DMS 273 treated with DMSO at 0.1 percent for 48 hours (cell line): ENCODE measurements at regions not wholly inside any gene's neighbourhood (a gene's known extent, or its start where the extent isn't known, plus 50 kb on each side); places are given as distances from the start of the nearest gene placed in this dataset.
"Not testable (repeated sequence)": the region's sequence is repeated elsewhere in the genome, so short reads cannot be mapped to it uniquely, and the experiment has no call there.

Experiments used
- DNase-seq: peaks from one replicate; lab custom pipeline; 2025; lab: John Stamatoyannopoulos, UW

DNA sequence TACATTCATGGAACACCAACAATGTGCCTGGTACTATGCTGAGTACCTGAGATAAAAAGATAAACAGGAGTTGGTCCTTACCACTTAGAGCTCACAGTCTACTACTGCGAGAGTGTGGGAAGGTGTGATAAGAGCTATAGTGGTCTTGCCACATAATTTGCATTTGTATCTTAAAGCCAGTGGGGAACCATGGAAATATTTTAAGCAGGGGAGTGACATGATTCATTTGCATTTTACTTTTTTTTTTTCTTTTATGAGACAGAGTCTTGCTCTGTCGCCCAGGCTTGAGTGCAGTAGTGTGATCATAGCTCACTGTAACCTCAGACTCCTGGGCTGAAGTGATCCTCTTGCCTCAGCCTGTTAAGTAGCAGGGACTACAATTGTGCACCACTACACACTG is 53.6 kb downstream of the SRGAP2 start:
- DNase-seq: not testable (repeated sequence)

GRCh38 chr1:206261473-206261872 is 58.1 kb downstream of the SRGAP2 start:
- DNase-seq: not testable (repeated sequence)

DNA sequence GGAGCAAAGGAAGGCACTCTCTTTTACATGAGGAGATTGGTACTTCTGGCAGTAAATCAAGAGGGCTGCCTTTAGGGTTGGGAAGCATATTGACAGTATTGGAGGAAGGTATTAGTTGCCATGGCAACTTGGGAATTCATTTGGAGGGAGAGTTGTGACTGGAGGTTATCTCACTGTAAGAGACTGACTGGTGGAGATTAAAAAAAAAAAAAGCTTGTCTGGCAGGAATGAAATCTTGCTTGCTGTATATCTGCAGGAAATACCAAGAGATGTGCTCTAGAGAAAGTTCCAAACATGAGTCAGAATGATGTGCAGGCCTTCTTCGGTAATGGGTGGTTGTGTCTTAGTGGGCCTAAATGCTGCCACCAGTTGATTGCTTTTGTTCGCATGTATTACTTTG is 59.1 kb downstream of the SRGAP2 start:
- not testable (repeated sequence) for DNase-seq

- DNase-seq: not testable (repeated sequence)
These were observed 61.6 kb downstream of the SRGAP2 start for GRCh38 chr1:206264916-206265315.

GRCh38 chr1:206271153-206271552 is 67.8 kb downstream of the SRGAP2 start:
- not testable (repeated sequence) for DNase-seq

DNA sequence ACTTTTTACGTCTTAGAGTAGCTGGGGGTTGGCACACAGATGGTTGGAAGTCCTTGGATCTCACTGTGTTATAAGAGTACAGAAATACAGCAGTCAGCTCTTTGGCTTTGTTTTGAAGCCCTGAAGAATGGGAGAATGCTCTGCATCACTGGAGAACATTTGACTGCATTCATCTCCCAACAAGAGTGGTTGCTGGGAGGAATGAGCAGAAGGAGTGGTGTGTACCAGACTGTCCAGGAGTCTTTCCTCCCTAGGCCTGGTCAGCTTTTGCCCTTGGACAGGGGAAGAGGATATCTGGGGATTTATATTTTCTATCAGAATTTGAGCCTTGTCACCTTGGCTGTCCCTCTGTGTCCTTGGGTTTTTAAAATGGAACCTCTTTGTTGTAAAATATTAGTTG is 69.8 kb downstream of the SRGAP2 start:
- DNase-seq: not testable (repeated sequence)

GRCh38 chr1:206276143-206276542 is 72.8 kb downstream of the SRGAP2 start:
- not testable (repeated sequence) for DNase-seq

DNA sequence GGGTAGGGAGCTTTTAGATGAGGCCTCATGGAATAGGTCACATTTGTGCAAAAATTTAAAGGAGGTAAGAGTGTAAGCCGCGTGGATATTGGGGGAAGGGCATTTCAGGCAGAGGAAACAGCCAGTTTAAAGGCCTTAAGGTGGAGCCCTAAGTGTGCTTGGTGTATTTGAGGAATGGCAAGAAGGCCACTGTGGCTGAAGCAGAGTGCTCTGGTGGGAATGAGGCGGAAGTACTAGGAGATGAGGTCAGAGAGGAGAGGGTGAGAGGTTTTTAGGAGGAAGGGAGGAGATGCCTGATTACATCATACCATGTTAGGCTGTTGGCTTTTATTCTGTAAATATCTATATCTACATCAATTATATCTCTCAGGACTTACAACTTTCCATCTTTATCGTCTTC is 75.3 kb downstream of the SRGAP2 start:
- not testable (repeated sequence) for DNase-seq

DNA sequence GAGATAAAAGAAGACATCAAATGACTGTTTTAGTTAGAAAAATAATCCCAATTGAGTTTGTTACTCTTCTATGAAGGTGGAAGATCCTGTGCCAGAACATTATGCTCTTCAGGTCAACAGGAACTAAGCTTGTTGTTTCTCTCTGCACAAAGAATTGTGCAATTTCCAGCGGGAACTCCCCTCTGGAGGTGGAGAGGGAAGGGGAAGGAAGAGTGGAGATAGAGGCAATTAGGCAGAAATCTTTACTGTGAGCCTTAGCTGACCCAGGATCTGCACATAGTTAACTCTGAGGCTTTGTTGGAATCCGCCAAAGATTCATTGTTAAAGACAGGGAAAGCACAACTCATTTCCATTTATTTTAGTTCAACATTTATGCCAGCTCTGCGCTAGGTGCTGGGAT is 77.3 kb downstream of the SRGAP2 start:
- DNase-seq: not testable (repeated sequence)

DNA sequence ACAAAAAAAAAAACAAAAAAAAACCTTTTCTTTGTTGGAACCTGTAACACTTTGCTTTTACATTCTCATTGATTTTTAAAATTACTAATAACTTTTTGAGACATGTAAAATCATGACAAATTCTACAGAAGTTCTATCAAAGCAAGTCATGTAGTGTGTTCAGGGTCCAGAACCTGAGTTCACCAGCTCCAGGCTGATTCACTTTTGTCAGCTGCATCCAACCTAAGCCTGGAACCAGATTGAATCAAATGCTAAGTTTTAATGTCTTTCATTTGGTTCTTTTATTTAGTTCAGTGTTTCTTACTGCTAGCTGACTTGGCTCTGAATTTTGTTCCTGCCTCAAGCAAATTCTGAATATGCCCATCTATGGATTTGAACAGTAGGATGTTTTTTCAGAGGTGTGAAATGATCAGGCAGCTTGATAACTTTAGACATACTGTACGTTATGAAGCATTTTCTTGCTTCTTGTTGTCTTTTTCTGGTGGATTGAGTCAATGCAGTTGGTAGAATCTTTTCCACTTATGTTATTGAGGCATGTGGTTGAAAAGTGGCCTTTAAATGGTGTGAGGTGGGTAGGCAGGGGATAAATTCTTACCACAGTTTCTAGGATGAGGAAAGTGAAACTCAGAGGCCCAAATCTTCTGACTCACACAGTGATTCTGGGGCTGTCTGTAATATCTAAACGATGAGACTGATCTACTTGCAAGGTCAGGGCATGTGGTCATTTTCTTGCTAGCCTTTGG is 78.7 kb downstream of the SRGAP2 start:
- DNase-seq: not testable (repeated sequence)

- DNase-seq: not testable (repeated sequence)
These were observed 82.0 kb downstream of the SRGAP2 start for GRCh38 chr1:206285024-206285960.

GRCh38 chr1:206287759-206288158 is 84.4 kb downstream of the SRGAP2 start:
- not testable (repeated sequence) for DNase-seq

DNA sequence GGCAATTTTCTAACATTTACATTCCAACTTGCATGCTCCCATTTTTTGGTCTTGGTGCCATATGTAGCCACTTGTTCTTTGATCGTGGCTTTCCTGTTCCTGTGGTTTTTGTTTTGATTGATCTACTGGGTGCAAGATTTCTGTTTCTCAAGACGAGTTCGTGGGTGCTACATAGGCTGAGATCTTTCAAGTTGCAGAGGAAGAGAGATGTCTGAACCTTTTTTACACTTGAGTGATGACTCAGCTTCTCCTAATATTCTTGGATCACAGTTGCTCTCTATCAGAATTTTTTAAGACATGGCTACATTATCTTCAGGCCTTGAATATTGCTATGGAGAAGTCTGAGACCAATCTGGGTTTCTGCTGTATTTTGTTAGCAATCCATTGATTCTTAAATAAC is 85.1 kb downstream of the SRGAP2 start:
- DNase-seq: not testable (repeated sequence)

DNA sequence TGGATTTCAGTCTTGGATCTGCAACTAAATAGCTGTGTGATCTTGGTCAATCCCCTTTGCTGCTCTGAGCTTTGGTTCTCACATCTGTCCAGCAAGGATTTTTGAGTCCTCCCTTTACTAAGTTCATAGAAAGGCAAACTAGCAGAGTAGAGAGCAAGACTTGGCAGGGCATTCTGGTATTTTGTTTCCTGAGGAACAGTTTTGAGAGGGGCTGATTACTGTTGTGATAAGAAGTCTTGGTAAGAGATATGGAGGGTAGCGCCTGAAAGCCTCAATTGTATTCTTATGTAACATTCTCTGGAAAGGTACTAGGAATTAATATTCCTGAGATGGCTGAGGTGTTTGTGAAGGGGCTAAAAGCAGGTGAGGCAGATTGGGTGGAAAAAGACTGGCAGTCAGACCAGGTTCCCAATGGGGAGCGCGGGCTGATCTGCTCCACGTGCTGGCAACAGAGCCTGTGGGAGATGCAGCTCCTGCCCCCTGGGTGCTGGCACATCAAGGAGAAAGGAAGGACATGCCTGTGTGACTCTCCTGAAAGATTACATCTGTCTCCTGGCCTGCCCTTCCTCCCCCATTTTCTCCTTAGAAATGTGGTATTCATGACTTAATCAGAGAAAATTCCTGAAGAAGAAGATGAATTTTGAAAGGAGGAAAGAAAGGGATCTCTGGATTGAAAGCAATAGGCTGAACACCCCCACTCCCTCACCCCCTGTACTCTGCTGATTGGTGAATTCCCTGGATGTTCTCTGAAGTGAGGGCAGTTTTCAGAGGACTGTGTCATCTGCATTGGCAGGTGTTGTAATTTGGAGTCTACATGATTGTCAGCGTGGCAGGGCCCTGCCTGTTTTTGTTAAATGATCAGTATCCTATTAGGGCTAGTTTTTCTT is 94.0 kb downstream of the SRGAP2 start:
- DNase-seq: not testable (repeated sequence)

GRCh38 chr1:206298032-206298392 is 94.7 kb downstream of the SRGAP2 start:
- not testable (repeated sequence) for DNase-seq

- not testable (repeated sequence) for DNase-seq
These were observed 95.9 kb downstream of the SRGAP2 start for GRCh38 chr1:206299181-206299791.

DNA sequence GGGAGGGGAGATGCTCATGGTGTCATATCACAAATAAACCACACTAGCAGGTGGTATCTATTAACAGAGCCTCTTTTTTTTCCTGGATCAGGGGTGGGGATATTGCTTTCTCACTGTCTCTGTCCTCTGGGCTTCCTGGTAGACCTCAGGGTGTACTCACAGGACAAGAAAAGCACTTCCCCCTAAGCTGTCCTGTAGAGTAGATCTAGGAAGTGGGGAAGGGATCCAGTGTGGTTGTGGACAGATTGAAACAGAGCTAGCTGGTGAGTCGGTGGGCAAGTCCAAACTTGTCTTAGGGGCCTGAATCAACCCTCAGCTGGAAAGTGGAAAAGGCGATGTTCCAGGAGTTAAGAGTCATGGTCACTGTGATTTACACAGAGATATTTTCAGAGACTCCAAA is 96.6 kb downstream of the SRGAP2 start:
- DNase-seq: not testable (repeated sequence)

DNA sequence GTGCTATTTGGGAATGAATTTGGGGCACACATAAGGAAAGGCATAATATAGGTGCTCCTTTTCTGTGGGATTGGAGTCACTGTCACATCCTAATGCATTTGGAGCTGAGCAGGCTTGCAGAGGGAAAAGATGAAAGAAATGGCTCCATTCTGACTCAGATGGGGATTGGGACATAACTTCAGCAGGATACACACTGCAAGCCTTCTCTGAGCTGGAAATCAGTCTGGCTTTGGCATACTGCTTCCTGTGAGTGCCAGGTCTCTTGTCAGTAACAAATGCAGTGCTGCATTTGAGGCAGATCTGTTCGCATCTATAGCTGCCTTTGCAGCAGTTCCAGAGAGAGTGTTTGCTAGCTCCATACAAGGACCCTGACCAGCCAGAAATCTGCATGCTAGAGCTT is 98.7 kb downstream of the SRGAP2 start:
- DNase-seq: not testable (repeated sequence)

GRCh38 chr1:206307442-206307841 is 104.1 kb downstream of the SRGAP2 start:
- not testable (repeated sequence) for DNase-seq

GRCh38 chr1:206310948-206311347 is 107.6 kb downstream of the SRGAP2 start:
- DNase-seq: not testable (repeated sequence)

DNA sequence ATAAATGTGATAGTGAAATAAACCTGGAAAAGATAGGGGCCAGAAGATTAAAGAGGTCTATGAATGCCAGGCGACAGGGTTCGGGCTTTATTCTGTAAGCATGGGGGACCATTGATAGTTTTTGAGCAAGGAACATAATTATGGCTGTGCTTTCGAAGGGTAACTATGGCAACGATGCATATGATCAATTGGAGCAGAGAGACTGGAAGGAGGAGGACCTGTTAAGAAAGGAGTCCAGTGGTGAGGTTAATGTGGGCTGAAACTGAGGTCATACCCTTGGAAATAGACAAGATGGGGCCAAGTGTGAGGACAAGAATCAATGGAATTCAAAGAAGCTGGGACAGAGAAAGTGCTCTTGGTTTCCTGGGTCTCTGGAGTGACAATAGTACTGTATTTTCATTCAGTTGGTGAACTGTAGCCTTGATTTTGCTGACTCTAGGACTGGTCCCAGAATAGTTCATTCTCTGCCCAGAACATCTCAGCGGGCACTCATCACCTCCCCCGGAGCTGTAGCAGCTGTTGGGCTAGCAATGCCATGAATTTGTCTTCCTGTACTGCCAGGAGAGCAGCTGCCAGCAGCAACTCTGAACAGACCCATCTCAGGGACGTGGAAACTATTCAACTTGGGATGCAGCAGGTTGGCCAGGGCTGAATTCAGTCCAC is 108.4 kb downstream of the SRGAP2 start:
- not testable (repeated sequence) for DNase-seq
